22Rv1 (cell line): ENCODE measurements at regions not wholly inside any gene's neighbourhood (a gene's known extent, or its start where the extent isn't known, plus 50 kb on each side); places are given as distances from the start of the nearest gene placed in this dataset.

ENCODE experiments used
- ZFX ChIP-seq: fragments of 450-650 bp; IDR thresholded peaks from 2 replicates; pipeline ENCODE4 v1.6.1; 2017; ENCODE audit warnings: antibody characterized with exemption, borderline replicate concordance
- TF ChIP-seq, protein P1 (sequence below): fragments of 450-650 bp; IDR thresholded peaks from 2 replicates; pipeline ENCODE4 v1.5.1; 2017; ENCODE audit warnings: mild to moderate bottlenecking

- TF ChIP-seq ZFX = no peak
- TF ChIP-seq, protein P1, sequence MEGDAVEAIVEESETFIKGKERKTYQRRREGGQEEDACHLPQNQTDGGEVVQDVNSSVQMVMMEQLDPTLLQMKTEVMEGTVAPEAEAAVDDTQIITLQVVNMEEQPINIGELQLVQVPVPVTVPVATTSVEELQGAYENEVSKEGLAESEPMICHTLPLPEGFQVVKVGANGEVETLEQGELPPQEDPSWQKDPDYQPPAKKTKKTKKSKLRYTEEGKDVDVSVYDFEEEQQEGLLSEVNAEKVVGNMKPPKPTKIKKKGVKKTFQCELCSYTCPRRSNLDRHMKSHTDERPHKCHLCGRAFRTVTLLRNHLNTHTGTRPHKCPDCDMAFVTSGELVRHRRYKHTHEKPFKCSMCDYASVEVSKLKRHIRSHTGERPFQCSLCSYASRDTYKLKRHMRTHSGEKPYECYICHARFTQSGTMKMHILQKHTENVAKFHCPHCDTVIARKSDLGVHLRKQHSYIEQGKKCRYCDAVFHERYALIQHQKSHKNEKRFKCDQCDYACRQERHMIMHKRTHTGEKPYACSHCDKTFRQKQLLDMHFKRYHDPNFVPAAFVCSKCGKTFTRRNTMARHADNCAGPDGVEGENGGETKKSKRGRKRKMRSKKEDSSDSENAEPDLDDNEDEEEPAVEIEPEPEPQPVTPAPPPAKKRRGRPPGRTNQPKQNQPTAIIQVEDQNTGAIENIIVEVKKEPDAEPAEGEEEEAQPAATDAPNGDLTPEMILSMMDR = no peak
Observed at GRCh38 chr6:165056292-165056691, 253.1 kb downstream of the C6orf118 start.
